Epithelial cell of prostate (primary cell): ENCODE measurements at regions not wholly inside any gene's neighbourhood (a gene's known extent, or its start where the extent isn't known, plus 50 kb on each side); places are given as distances from the start of the nearest gene placed in this dataset.

ENCODE experiments used
- DNase-seq: peaks from one replicate; pipeline ENCODE4 v3.0.0-alpha.2; 2011; ENCODE audit warnings: low read depth, low spot score
- H3K27ac ChIP-seq: fragments of 450-650 bp; 2 replicates; pipeline ENCODE4 v1.5.1; 2017; ENCODE audit warnings: mild to moderate bottlenecking

- no peak for DNase-seq
- no peak overlapping the region for H3K27ac ChIP-seq
Measured at GRCh38 chr13:95444006-95444730, 108.4 kb upstream of the CLDN10 start.

GRCh38 chr13:95445131-95445530 lies 107.4 kb upstream of the CLDN10 start:
- no peak overlapping the region for H3K27ac ChIP-seq
- no peak for DNase-seq

GRCh38 chr13:95447814-95448213 lies 104.7 kb upstream of the CLDN10 start:
- no peak overlapping the region for H3K27ac ChIP-seq
- DNase-seq = no peak

GRCh38 chr13:95451656-95452055 lies 100.9 kb upstream of the CLDN10 start:
- no peak for DNase-seq
- no peak overlapping the region for H3K27ac ChIP-seq

GRCh38 chr13:95452375-95452774 lies 100.1 kb upstream of the CLDN10 start:
- H3K27ac ChIP-seq = no peak overlapping the region
- no peak for DNase-seq

GRCh38 chr13:95455782-95456181 lies 96.7 kb upstream of the CLDN10 start:
- DNase-seq = no peak
- H3K27ac ChIP-seq = no peak overlapping the region

- no peak overlapping the region for H3K27ac ChIP-seq
- no peak for DNase-seq
Measured at GRCh38 chr13:95456815-95457214, 95.7 kb upstream of the CLDN10 start.

GRCh38 chr13:95457294-95457693 lies 95.2 kb upstream of the CLDN10 start:
- no peak overlapping the region for H3K27ac ChIP-seq
- no peak for DNase-seq

GRCh38 chr13:95462801-95463200 lies 89.7 kb upstream of the CLDN10 start:
- DNase-seq = no peak

GRCh38 chr13:95463531-95463930 lies 89.0 kb upstream of the CLDN10 start:
- peak; percentile 20 for DNase-seq

More at GRCh38 chr13:95462801-95463200, 89.7 kb upstream of the CLDN10 start:
- no peak overlapping the region for H3K27ac ChIP-seq

GRCh38 chr13:95470574-95471366 lies 81.8 kb upstream of the CLDN10 start:
- no peak overlapping the region for H3K27ac ChIP-seq
- DNase-seq = no peak

More at GRCh38 chr13:95463531-95463930, 89.0 kb upstream of the CLDN10 start:
- H3K27ac ChIP-seq = no peak overlapping the region

- no peak for DNase-seq
- H3K27ac ChIP-seq = no peak overlapping the region
Measured at GRCh38 chr13:95471960-95472359, 80.6 kb upstream of the CLDN10 start.

GRCh38 chr13:95474992-95475391 lies 77.5 kb upstream of the CLDN10 start:
- no peak overlapping the region for H3K27ac ChIP-seq
- DNase-seq = no peak

- DNase-seq = no peak
- H3K27ac ChIP-seq = no peak overlapping the region
Measured at GRCh38 chr13:95477187-95477586, 75.3 kb upstream of the CLDN10 start.

- no peak for DNase-seq
- H3K27ac ChIP-seq = no peak overlapping the region
Measured at GRCh38 chr13:95479731-95480130, 72.8 kb upstream of the CLDN10 start.

GRCh38 chr13:95480131-95480545 lies 72.4 kb upstream of the CLDN10 start:
- DNase-seq = no peak
- H3K27ac ChIP-seq = no peak overlapping the region

- no peak overlapping the region for H3K27ac ChIP-seq
- no peak for DNase-seq
Measured at GRCh38 chr13:95480791-95481780, 71.4 kb upstream of the CLDN10 start.

- no peak for DNase-seq
Measured at GRCh38 chr13:95484052-95484451, 68.5 kb upstream of the CLDN10 start.

GRCh38 chr13:95485045-95485517 lies 67.4 kb upstream of the CLDN10 start:
- peak overlapping the region; percentile 79 for H3K27ac ChIP-seq
- DNase-seq = no peak

More at GRCh38 chr13:95484052-95484451, 68.5 kb upstream of the CLDN10 start:
- no peak overlapping the region for H3K27ac ChIP-seq

- no peak for DNase-seq
- peak overlapping the region; percentile 79 for H3K27ac ChIP-seq
Measured at GRCh38 chr13:95485518-95486144, 66.9 kb upstream of the CLDN10 start.
